H1 (cell line): ENCODE measurements at regions not wholly inside any gene's neighbourhood (a gene's known extent, or its start where the extent isn't known, plus 50 kb on each side); places are given as distances from the start of the nearest gene placed in this dataset.

Experiments used
- CTCF ChIA-PET: fragments of 300-600 bp; sonication (Branson Sonifier 250); formaldehyde crosslinking; loops from one replicate; lab custom pipeline; 2021; ENCODE audit not compliant: partially characterized antibody; lab: Charles Lee
- POLR2A ChIA-PET: fragments of 300-600 bp; sonication (Branson Sonifier 250); formaldehyde crosslinking; loops from one replicate; lab custom pipeline; 2021; ENCODE audit warnings: inconsistent platforms; ENCODE audit not compliant: partially characterized antibody; lab: Charles Lee
- DNase-seq, 2 experiments: peaks; one replicate each; pipeline versions ENCODE4 v3.0.0 to v3.0.0-alpha.2; 2010 to 2022; ENCODE audit warnings: low spot score in 2 of 2, low read depth in 1 of 2, mixed read lengths in 1 of 2
- FAIRE-seq: peaks from 2 replicates; lab custom pipeline; 2011; peaks lifted over from hg19 to GRCh38; lab: Jason Lieb, UNC
- H2AFZ ChIP-seq: 2 replicates; pipeline ENCODE4 v1.8.1; 2012; ENCODE audit warnings: low read length, inconsistent platforms
- H2AK5ac ChIP-seq: 2 replicates; pipeline ENCODE4 v1.6.1; 2013; ENCODE audit warnings: low read depth, low read length
- H2BK120ac ChIP-seq: replicated peaks from 2 replicates; pipeline ENCODE3; 2013; ENCODE audit warnings: low read depth, low read length, inconsistent platforms
- H2BK12ac ChIP-seq: 2 replicates; pipeline ENCODE4 v1.6.1; 2013; ENCODE audit warnings: low read depth, low read length
- H2BK15ac ChIP-seq: 2 replicates; pipeline ENCODE4 v1.6.1; 2013; ENCODE audit warnings: low read length
- H2BK20ac ChIP-seq: 2 replicates; pipeline ENCODE4 v1.6.1; 2013; ENCODE audit warnings: low read length
- H2BK5ac ChIP-seq: 2 replicates; pipeline ENCODE4 v1.6.1; 2013; ENCODE audit warnings: low read depth, low read length
- H3K14ac ChIP-seq: 2 replicates; pipeline ENCODE4 v1.6.1; 2013; ENCODE audit warnings: inconsistent platforms; ENCODE audit not compliant: insufficient read length
- H3K18ac ChIP-seq: 2 replicates; pipeline ENCODE4 v1.6.1; 2013; ENCODE audit warnings: low read length; ENCODE audit errors: extremely low read depth
- H3K23ac ChIP-seq: 2 replicates; pipeline ENCODE4 v1.6.1; 2013; ENCODE audit warnings: inconsistent platforms; ENCODE audit not compliant: insufficient read length
- H3K23me2 ChIP-seq: 2 replicates; pipeline ENCODE4 v1.6.1; 2013; ENCODE audit warnings: low read depth, low read length
- H3K27ac ChIP-seq: 2 replicates; pipeline ENCODE4 v1.6.1; 2011; ENCODE audit warnings: low read depth, low read length, inconsistent platforms
- H3K27me3 ChIP-seq, 4 experiments: replicated peaks in 1 of 4; 1 replicate in 1 of 4; 2 replicates in 3 of 4; pipeline versions ENCODE4 v1.6.1 to v1.8.1; 2011 to 2013; ENCODE audit warnings: low read length in 3 of 4, mild to moderate bottlenecking in 3 of 4, inconsistent platforms in 2 of 4, mixed read lengths in 2 of 4, moderate library complexity in 1 of 4; ENCODE audit not compliant: control insufficient read depth in 3 of 4, insufficient read depth in 3 of 4; ENCODE audit errors: extremely low read depth in 1 of 4
- H3K36me3 ChIP-seq, 4 experiments: 2 replicates each; pipeline versions ENCODE4 v1.6.1 to v1.8.1; 2011 to 2013; ENCODE audit warnings: mild to moderate bottlenecking in 4 of 4, low read length in 3 of 4, moderate library complexity in 2 of 4, control low read depth in 1 of 4, inconsistent platforms in 1 of 4; ENCODE audit not compliant: insufficient read depth in 4 of 4, control insufficient read depth in 2 of 4
- H3K4ac ChIP-seq: replicated peaks from 2 replicates; pipeline ENCODE3; 2013; ENCODE audit warnings: low read length, low read depth, mixed read lengths, inconsistent platforms; ENCODE audit not compliant: insufficient read length
- H3K4me1 ChIP-seq, 4 experiments: replicated peaks in 1 of 4; 1 replicate in 1 of 4; 2 replicates in 3 of 4; pipeline versions ENCODE4 v1.6.1 to v1.8.1; 2011 to 2013; ENCODE audit warnings: low read length in 3 of 4, inconsistent platforms in 2 of 4, mixed read lengths in 1 of 4; ENCODE audit not compliant: insufficient read depth in 4 of 4, control insufficient read depth in 3 of 4
- H3K4me2 ChIP-seq, 2 experiments: 2 replicates each; pipeline versions ENCODE4 v1.6.1 to v1.8.1; 2011 to 2013; ENCODE audit warnings: low read depth in 2 of 2, low read length in 2 of 2, control low read depth in 1 of 2, inconsistent platforms in 1 of 2, mild to moderate bottlenecking in 1 of 2; ENCODE audit not compliant: insufficient read depth in 1 of 2
- H3K4me3 ChIP-seq, 4 experiments: fragments of 200-600, 300-600 bp in 1 of 4; sonication (generic), shearing (Covaris generic), sonication (Bioruptor Twin) in 1 of 4; 2 replicates each; pipeline versions ENCODE4 v1.5.1 to v1.8.1; 2011 to 2016; ENCODE audit warnings: low read length in 4 of 4, low read depth in 3 of 4, control low read depth in 2 of 4, inconsistent platforms in 2 of 4, mild to moderate bottlenecking in 2 of 4, mixed read lengths in 1 of 4, moderate library complexity in 1 of 4; ENCODE audit not compliant: insufficient read depth in 2 of 4; ENCODE audit errors: extremely low read depth in 1 of 4
- H3K56ac ChIP-seq: replicated peaks from 2 replicates; pipeline ENCODE3; 2013; ENCODE audit warnings: low read depth, mild to moderate bottlenecking, mixed read lengths, low read length, inconsistent platforms; ENCODE audit not compliant: insufficient read length
- H3K79me1 ChIP-seq: 2 replicates; pipeline ENCODE4 v1.6.1; 2013; ENCODE audit warnings: low read depth, low read length, control low read depth
- H3K79me2 ChIP-seq, 2 experiments: 2 replicates each; pipeline versions ENCODE4 v1.6.1 to v1.8.1; 2012 to 2013; ENCODE audit warnings: low read length in 2 of 2, mild to moderate bottlenecking in 2 of 2, inconsistent platforms in 1 of 2; ENCODE audit not compliant: insufficient read depth in 2 of 2, control insufficient read depth in 1 of 2
- H3K9ac ChIP-seq, 4 experiments: replicated peaks in 1 of 4; 1 replicate in 1 of 4; 2 replicates in 3 of 4; pipeline versions ENCODE4 v1.6.1 to v1.8.1; 2011 to 2013; ENCODE audit warnings: low read depth in 3 of 4, low read length in 3 of 4, control low read depth in 2 of 4, mild to moderate bottlenecking in 2 of 4, moderate library complexity in 2 of 4, inconsistent platforms in 1 of 4; ENCODE audit errors: extremely low read depth in 1 of 4
- H3K9me3 ChIP-seq, 2 experiments: 2 replicates each; pipeline versions ENCODE4 v1.6.1 to v1.8.1; 2012 to 2013; ENCODE audit warnings: mild to moderate bottlenecking in 2 of 2, moderate library complexity in 2 of 2, control low read depth in 1 of 2, inconsistent platforms in 1 of 2, low read depth in 1 of 2, low read length in 1 of 2, mixed read lengths in 1 of 2; ENCODE audit not compliant: insufficient read depth in 2 of 2
- H4K20me1 ChIP-seq, 2 experiments: replicated peaks in 1 of 2; 2 replicates each; pipeline versions ENCODE3 to v1.8.1; 2011 to 2013; ENCODE audit warnings: inconsistent platforms in 2 of 2, low read length in 2 of 2, mild to moderate bottlenecking in 1 of 2; ENCODE audit not compliant: insufficient read depth in 2 of 2, control insufficient read depth in 1 of 2
- H4K5ac ChIP-seq: 2 replicates; pipeline ENCODE4 v1.6.1; 2013; ENCODE audit warnings: low read length, low read depth, mixed read lengths, inconsistent platforms; ENCODE audit not compliant: insufficient read length
- H4K8ac ChIP-seq: 2 replicates; pipeline ENCODE4 v1.8.0; 2013; ENCODE audit warnings: mild to moderate bottlenecking, moderate library complexity, low read length, inconsistent platforms; ENCODE audit not compliant: insufficient read depth; ENCODE audit errors: extremely low read depth
- H4K91ac ChIP-seq: replicated peaks from 2 replicates; pipeline ENCODE3; 2013; ENCODE audit warnings: low read length, mixed read lengths, inconsistent platforms; ENCODE audit not compliant: insufficient read length
- BCL11A ChIP-seq, 2 experiments: IDR thresholded peaks; one replicate each; pipeline ENCODE4 v1.6.1; 2011; ENCODE audit warnings: low read depth in 2 of 2, low read length in 2 of 2, mild to moderate bottlenecking in 2 of 2
- CBX5 ChIP-seq: fragments of 300-800, 300-1000 bp; sonication (generic); IDR thresholded peaks from 2 replicates; pipeline ENCODE4 v1.7.1; 2016; ENCODE audit warnings: antibody characterized with exemption, low read length, low read depth
- CHD1 ChIP-seq: IDR thresholded peaks from 2 replicates; pipeline ENCODE4 v1.6.1; 2012; ENCODE audit warnings: low read depth, low read length, improper control_type of control experiment
- EGR1 ChIP-seq: IDR thresholded peaks from 2 replicates; pipeline ENCODE4 v1.6.1; 2011; ENCODE audit warnings: low read depth, low read length, borderline replicate concordance
- EZH2 ChIP-seq: fragments of 200-600 bp; sonication (generic); IDR thresholded peaks from 2 replicates; pipeline ENCODE4 v1.7.1; 2012; ENCODE audit warnings: low read depth, mild to moderate bottlenecking, moderate library complexity, low read length, inconsistent platforms; ENCODE audit not compliant: severe bottlenecking
- RXRA ChIP-seq: IDR thresholded peaks from 2 replicates; pipeline ENCODE4 v1.6.1; 2011; ENCODE audit warnings: low read depth, mild to moderate bottlenecking, low read length, moderate library complexity; ENCODE audit not compliant: insufficient read depth
- SIN3A ChIP-seq, 2 experiments: IDR thresholded peaks in 1 of 2; conservative IDR thresholded peaks in 1 of 2; 2 replicates each; pipeline ENCODE4 v1.6.1; 2011 to 2012; ENCODE audit warnings: low read length in 2 of 2, improper control_type of control experiment in 1 of 2, low read depth in 1 of 2, mild to moderate bottlenecking in 1 of 2
- SIRT6 ChIP-seq: IDR thresholded peaks from one replicate; pipeline ENCODE4 v1.7.1; 2012; ENCODE audit warnings: low read length, inconsistent platforms
- SP4 ChIP-seq: IDR thresholded peaks from 2 replicates; pipeline ENCODE4 v1.6.1; 2012; ENCODE audit warnings: low read length, inconsistent platforms
- TEAD4 ChIP-seq: IDR thresholded peaks from 2 replicates; pipeline ENCODE4 v1.6.1; 2012; ENCODE audit warnings: low read depth, low read length, inconsistent platforms, mixed read lengths
- WGBS, 2 experiments: shearing (Covaris generic) in 1 of 2; methylation state at CpG; one replicate each; pipeline versions ENCODE4 v1.1.6 to v1.1.7; 2013 to 2015; ENCODE audit warnings: low lambda C conversion rate in 2 of 2, mixed read lengths in 2 of 2, inconsistent platforms in 1 of 2, low coverage in 1 of 2, missing lambda C conversion rate in 1 of 2; ENCODE audit not compliant: insufficient replicate concordance in 2 of 2, insufficient coverage in 1 of 2, insufficient read length in 1 of 2; ENCODE audit errors: extremely low coverage in 1 of 2, missing lambda C conversion rate in 1 of 2; 5-methylcytosine and 5-hydroxymethylcytosine counted together
- TF ChIP-seq, protein P1 (sequence below): IDR thresholded peaks from 2 replicates; pipeline ENCODE4 v1.6.1; 2012; ENCODE audit warnings: inconsistent platforms
- TF ChIP-seq, protein P2 (sequence below): IDR thresholded peaks from 2 replicates; pipeline ENCODE4 v1.6.1; 2011; ENCODE audit warnings: low read depth, mild to moderate bottlenecking, low read length; ENCODE audit not compliant: insufficient read depth
- TF ChIP-seq, protein P3 (sequence below): IDR thresholded peaks from 2 replicates; pipeline ENCODE4 v1.6.1; 2011; ENCODE audit warnings: low read length, improper control_type of control experiment

DNA sequence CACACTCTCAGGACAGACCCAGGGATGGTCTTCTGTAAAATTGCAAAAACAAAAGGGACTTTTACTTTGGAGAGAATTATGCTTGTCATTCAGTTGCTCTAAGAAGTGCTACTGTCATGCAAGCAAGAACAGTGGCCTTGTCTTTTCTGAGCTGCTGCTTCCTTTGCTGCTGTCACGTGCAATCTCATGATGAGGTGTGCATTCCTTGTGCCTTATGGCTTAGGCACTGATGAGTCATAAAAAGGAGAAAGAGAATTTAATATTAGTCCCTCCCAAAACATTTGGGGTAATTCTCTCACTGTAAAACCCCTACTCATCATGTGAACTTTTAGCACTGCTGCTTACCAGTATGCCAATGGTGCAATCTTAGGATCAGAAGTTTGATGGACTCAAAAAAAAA is 2051.3 kb downstream of the TP53TG3F start:
- FAIRE-seq (no peak), DNase-seq (no peak)
- Histone ChIP-seq H3K4me2 (no peak overlapping the region), H2BK15ac (no peak overlapping the region), H3K79me1 (no peaks in the 10 kb centered on the region), H3K9me3 (peaks cover 38 to 76% of the 10 kb centered on the region in 2 experiments), H2AFZ (no peak overlapping the region), H3K4me3 (no peak overlapping the region), H2BK120ac (no peak overlapping the region), H2BK12ac (no peak overlapping the region), H3K4me1 (no peaks in the 10 kb centered on the region), H2BK20ac (no peak overlapping the region), H2AK5ac (no peak overlapping the region), H3K23me2 (no peaks in the 10 kb centered on the region), H3K23ac (no peak overlapping the region), H3K4ac (no peak overlapping the region), H3K79me2 (no peaks in the 10 kb centered on the region), H3K18ac (no peak overlapping the region), H4K20me1 (no peaks in the 10 kb centered on the region), H4K91ac (no peak overlapping the region), H4K5ac (no peak overlapping the region), H3K27me3 (no peaks in the 10 kb centered on the region), H4K8ac (no peak overlapping the region), H3K9ac (no peak overlapping the region), H3K27ac (no peak overlapping the region), H2BK5ac (no peak overlapping the region), H3K36me3 (no peaks in the 10 kb centered on the region; a peak in 1 of 8 replicates), H3K14ac (no peak overlapping the region), H3K56ac (no peak overlapping the region)
- POLR2A ChIA-PET, result no interaction called here
- WGBS, 2 experiments, result 36% methylated on average over 1 of the region's 1 CpG; no CpG with 5 or more reads in 1 of the 2 experiments
- CTCF ChIA-PET, result no interaction called here
- TF ChIP-seq, protein P1, sequence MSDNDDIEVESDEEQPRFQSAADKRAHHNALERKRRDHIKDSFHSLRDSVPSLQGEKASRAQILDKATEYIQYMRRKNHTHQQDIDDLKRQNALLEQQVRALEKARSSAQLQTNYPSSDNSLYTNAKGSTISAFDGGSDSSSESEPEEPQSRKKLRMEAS, result no peak
- TF ChIP-seq TEAD4 (no peak), EGR1 (no peak), SIN3A (conservative IDR thresholded peaks at IDR 0.05 in 1 of 2, IDR thresholded peaks at IDR 0.05 in 1 of 2; ENCODE audit: low read depth in 1 of 2, low read length in 2 of 2) (no peak), EZH2 (no peak), BCL11A (IDR thresholded peaks at IDR 0.05; ENCODE audit: low read depth in 2 of 2, low read length in 2 of 2) (no peak), RXRA (no peak), CBX5 (no peak), CHD1 (no peak), SIRT6 (no peak), SP4 (no peak)
- TF ChIP-seq, protein P2, sequence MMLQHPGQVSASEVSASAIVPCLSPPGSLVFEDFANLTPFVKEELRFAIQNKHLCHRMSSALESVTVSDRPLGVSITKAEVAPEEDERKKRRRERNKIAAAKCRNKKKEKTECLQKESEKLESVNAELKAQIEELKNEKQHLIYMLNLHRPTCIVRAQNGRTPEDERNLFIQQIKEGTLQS, result no peak
- TF ChIP-seq, protein P3, sequence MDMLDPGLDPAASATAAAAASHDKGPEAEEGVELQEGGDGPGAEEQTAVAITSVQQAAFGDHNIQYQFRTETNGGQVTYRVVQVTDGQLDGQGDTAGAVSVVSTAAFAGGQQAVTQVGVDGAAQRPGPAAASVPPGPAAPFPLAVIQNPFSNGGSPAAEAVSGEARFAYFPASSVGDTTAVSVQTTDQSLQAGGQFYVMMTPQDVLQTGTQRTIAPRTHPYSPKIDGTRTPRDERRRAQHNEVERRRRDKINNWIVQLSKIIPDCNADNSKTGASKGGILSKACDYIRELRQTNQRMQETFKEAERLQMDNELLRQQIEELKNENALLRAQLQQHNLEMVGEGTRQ, result no peak
